K562 (cell line): ENCODE measurements at regions not wholly inside any gene's neighbourhood (a gene's known extent, or its start where the extent isn't known, plus 50 kb on each side); places are given as distances from the start of the nearest gene placed in this dataset.

Experiments used
- KDM1A ChIP-seq, 2 experiments: fragments of 450-650 bp; IDR thresholded peaks; 2 replicates each; pipeline ENCODE4 v1.6.1; 2016; ENCODE audit warnings: mild to moderate bottlenecking in 2 of 2
- POLR2A ChIP-seq: fragments of 450-650 bp; conservative IDR thresholded peaks from 2 replicates; pipeline ENCODE4 v1.6.1; 2016
- TF ChIP-seq, protein P1 (sequence below): sonication (generic); formaldehyde crosslinking; IDR thresholded peaks from 2 replicates; pipeline ENCODE4 v1.8.1; 2023; ENCODE audit warnings: mild to moderate bottlenecking, missing genetic modification reagents

DNA sequence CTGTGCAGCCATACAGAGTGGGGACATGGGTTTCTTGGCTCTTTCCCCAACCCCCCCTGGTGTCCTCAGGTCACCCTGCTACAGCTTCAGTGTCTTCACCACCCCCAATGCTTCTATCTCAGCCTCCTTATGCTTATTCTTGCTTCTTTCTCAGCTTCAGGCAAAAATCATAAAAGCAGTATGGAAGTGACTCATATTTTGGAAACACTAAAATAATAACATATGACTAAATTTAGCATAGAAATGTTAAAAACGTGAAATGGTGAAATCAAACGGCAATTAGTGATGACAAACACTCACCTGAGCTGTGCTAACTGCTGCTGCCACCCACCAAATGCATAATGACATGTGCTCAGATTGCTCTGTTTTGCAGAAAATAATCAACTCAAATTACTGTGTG is 475.2 kb upstream of the EPHA3 start:
- TF ChIP-seq KDM1A (IDR thresholded peaks at IDR 0.05) (no peak), POLR2A (no peak)
- TF ChIP-seq, protein P1, sequence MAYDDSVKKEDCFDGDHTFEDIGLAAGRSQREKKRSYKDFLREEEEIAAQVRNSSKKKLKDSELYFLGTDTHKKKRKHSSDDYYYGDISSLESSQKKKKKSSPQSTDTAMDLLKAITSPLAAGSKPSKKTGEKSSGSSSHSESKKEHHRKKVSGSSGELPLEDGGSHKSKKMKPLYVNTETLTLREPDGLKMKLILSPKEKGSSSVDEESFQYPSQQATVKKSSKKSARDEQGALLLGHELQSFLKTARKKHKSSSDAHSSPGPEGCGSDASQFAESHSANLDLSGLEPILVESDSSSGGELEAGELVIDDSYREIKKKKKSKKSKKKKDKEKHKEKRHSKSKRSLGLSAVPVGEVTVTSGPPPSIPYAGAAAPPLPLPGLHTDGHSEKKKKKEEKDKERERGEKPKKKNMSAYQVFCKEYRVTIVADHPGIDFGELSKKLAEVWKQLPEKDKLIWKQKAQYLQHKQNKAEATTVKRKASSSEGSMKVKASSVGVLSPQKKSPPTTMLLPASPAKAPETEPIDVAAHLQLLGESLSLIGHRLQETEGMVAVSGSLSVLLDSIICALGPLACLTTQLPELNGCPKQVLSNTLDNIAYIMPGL: no peak
